ENCODE measurements at regions not wholly inside any gene's neighbourhood (a gene's known extent, or its start where the extent isn't known, plus 50 kb on each side); places are given as distances from the start of the nearest gene placed in this dataset.

DNA sequence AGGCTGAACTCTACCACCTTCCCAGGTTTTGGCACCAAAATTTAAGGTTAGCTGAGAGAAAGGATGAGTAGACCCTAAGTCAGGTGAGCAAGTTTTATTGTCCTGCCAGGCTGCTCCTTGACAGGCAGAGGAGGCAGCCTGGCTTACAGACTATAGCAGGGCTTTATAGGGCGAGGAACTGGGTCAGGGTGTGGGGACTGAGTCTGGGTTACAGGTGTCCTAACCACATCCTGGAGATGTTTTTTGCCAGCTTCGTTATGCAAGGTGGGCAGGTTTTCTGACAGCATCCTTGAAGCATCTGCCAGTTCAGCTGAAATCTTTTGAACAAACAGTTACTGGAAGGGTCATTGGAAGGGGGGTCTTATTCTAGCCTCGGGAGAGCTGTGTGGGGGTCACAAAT, 905.7 kb upstream of the SLITRK5 start:
- TF ChIP-seq NR1H2 (CRISPR knock-in tag; IDR thresholded peaks at IDR 0.05) = no peak
- TF ChIP-seq, protein P1, sequence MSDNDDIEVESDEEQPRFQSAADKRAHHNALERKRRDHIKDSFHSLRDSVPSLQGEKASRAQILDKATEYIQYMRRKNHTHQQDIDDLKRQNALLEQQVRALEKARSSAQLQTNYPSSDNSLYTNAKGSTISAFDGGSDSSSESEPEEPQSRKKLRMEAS (CRISPR knock-in tag; IDR thresholded peaks at IDR 0.05) = no peak
- TF ChIP-seq ZNF121 (CRISPR knock-in tag; IDR thresholded peaks at IDR 0.05) = no peak
- TF ChIP-seq, protein P2, sequence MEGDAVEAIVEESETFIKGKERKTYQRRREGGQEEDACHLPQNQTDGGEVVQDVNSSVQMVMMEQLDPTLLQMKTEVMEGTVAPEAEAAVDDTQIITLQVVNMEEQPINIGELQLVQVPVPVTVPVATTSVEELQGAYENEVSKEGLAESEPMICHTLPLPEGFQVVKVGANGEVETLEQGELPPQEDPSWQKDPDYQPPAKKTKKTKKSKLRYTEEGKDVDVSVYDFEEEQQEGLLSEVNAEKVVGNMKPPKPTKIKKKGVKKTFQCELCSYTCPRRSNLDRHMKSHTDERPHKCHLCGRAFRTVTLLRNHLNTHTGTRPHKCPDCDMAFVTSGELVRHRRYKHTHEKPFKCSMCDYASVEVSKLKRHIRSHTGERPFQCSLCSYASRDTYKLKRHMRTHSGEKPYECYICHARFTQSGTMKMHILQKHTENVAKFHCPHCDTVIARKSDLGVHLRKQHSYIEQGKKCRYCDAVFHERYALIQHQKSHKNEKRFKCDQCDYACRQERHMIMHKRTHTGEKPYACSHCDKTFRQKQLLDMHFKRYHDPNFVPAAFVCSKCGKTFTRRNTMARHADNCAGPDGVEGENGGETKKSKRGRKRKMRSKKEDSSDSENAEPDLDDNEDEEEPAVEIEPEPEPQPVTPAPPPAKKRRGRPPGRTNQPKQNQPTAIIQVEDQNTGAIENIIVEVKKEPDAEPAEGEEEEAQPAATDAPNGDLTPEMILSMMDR (IDR thresholded peaks at IDR 0.05) = no peak
- TF ChIP-seq, protein P3, sequence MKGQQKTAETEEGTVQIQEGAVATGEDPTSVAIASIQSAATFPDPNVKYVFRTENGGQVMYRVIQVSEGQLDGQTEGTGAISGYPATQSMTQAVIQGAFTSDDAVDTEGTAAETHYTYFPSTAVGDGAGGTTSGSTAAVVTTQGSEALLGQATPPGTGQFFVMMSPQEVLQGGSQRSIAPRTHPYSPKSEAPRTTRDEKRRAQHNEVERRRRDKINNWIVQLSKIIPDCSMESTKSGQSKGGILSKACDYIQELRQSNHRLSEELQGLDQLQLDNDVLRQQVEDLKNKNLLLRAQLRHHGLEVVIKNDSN (CRISPR knock-in tag; IDR thresholded peaks at IDR 0.05) = no peak
- TF ChIP-seq SP1 (CRISPR knock-in tag; conservative IDR thresholded peaks at IDR 0.05) = no peak
- TF ChIP-seq HMGA2 (CRISPR knock-in tag; IDR thresholded peaks at IDR 0.05) = no peak
- TF ChIP-seq TEAD4 (CRISPR knock-in tag; IDR thresholded peaks at IDR 0.05) = no peak
- TF ChIP-seq SMAD4 (CRISPR knock-in tag; IDR thresholded peaks at IDR 0.05) = no peak
- TF ChIP-seq NFYB (CRISPR knock-in tag; conservative IDR thresholded peaks at IDR 0.05; ENCODE audit: low read depth) = no peak

Data from WTC11 (cell line).